Gastrocnemius medialis (tissue), 4 donors: ENCODE measurements at regions not wholly inside any gene's neighbourhood (a gene's known extent, or its start where the extent isn't known, plus 50 kb on each side); places are given as distances from the start of the nearest gene placed in this dataset.

Source experiments
- ATAC-seq, 2 donors: fragments of 150-250 bp; one replicate each; pipeline ENCODE4 v1.9.1; 2016
- DNase-seq, 2 donors: peaks; one replicate each; pipeline ENCODE4 v3.0.0-alpha.2; 2019
- H3K27ac ChIP-seq, 4 donors: fragments of 200-600 bp; sonication (generic); 1 replicate in 1 of 4; 2 replicates in 3 of 4; pipeline ENCODE4 v1.5.1; 2016 to 2018; ENCODE audit warnings: mild to moderate bottlenecking in 2 of 4, moderate library complexity in 1 of 4
- H3K27me3 ChIP-seq, 3 donors: fragments of 200-600 bp; sonication (generic) in 2 of 3; 1 replicate in 1 of 3; 2 replicates in 2 of 3; pipeline versions ENCODE4 v1.5.1 to v1.6.0; 2016 to 2019; ENCODE audit warnings: mild to moderate bottlenecking in 1 of 3, moderate library complexity in 1 of 3
- H3K36me3 ChIP-seq, 2 donors: fragments of 200-600 bp; sonication (generic) in 1 of 2; one replicate each; pipeline ENCODE4 v1.5.1; 2017 to 2018
- H3K4me1 ChIP-seq, 2 donors: fragments of 200-600 bp; sonication (generic) in 1 of 2; one replicate each; pipeline ENCODE4 v1.5.1; 2016 to 2017; ENCODE audit warnings: mild to moderate bottlenecking in 2 of 2
- H3K4me3 ChIP-seq, 4 donors: fragments of 200-600 bp; sonication (generic) in 3 of 4; 1 replicate in 1 of 4; 2 replicates in 3 of 4; pipeline ENCODE4 v1.5.1; 2016 to 2019; ENCODE audit warnings: mild to moderate bottlenecking in 2 of 4
- H3K9me3 ChIP-seq, 3 donors: fragments of 200-600 bp; sonication (generic) in 2 of 3; 1 replicate in 1 of 3; 2 replicates in 2 of 3; pipeline ENCODE4 v1.5.1; 2016 to 2019
- POLR2A ChIP-seq, 2 donors: fragments of 450-650 bp; IDR thresholded peaks; one replicate each; pipeline ENCODE4 v1.6.1; 2017; ENCODE audit warnings: antibody characterized with exemption in 2 of 2, mild to moderate bottlenecking in 2 of 2, moderate library complexity in 2 of 2
- in situ Hi-C, 4 donors: fragments of 200-750 bp; cut with MboI; loops; one replicate each; pipeline versions ENCODE4 v1.15.0 to v1.8.0; 2017; ENCODE audit warnings: low sequenced_read_pairs in 4 of 4
- intact Hi-C: fragments of 100-400 bp; cut with DNase I; formaldehyde crosslinking; loops from one replicate; pipeline ENCODE4 v1.15.1; 2023; ENCODE audit warnings: low total_unique reads
- TF ChIP-seq, protein P1 (sequence below), 5 experiments: fragments of 450-650 bp in 3 of 5; fragments of 200-600 bp in 2 of 5; sonication (generic) in 2 of 5; IDR thresholded peaks in 4 of 5; conservative IDR thresholded peaks in 1 of 5; 1 replicate in 4 of 5; 2 replicates in 1 of 5; pipeline ENCODE4 v1.5.1; 2016 to 2019; ENCODE audit warnings: antibody characterized with exemption in 5 of 5, mild to moderate bottlenecking in 3 of 5, moderate library complexity in 3 of 5

DNA sequence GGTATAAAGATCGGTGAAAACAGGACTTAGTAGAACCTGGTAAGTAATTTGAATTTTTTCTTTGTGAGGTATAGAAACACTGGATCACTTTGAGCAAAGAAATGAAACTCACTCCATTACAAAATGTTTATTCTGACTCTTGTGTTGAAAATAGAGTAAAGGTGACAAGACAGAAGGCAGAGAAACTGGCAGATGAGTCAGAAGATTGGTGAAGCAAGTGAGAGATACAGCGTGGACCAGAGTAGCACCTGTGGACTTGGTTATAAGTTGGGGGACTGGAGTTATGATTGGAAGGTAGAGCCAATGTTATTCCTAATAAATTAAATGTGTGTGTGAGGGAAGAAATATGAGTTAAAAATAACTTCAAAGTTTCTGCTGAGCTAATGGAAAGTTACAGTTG, 620.9 kb downstream of the ZWINT start:
- DNase-seq (no peak), ATAC-seq (no peak)
- H3K27ac ChIP-seq = no peak overlapping the region
- no peaks in the 10 kb centered on the region for H3K27me3 ChIP-seq
- TF ChIP-seq, protein P1, sequence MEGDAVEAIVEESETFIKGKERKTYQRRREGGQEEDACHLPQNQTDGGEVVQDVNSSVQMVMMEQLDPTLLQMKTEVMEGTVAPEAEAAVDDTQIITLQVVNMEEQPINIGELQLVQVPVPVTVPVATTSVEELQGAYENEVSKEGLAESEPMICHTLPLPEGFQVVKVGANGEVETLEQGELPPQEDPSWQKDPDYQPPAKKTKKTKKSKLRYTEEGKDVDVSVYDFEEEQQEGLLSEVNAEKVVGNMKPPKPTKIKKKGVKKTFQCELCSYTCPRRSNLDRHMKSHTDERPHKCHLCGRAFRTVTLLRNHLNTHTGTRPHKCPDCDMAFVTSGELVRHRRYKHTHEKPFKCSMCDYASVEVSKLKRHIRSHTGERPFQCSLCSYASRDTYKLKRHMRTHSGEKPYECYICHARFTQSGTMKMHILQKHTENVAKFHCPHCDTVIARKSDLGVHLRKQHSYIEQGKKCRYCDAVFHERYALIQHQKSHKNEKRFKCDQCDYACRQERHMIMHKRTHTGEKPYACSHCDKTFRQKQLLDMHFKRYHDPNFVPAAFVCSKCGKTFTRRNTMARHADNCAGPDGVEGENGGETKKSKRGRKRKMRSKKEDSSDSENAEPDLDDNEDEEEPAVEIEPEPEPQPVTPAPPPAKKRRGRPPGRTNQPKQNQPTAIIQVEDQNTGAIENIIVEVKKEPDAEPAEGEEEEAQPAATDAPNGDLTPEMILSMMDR (IDR thresholded peaks at IDR 0.05 in 4 of 5, conservative IDR thresholded peaks at IDR 0.05 in 1 of 5) = no peak
- no peak for TF ChIP-seq POLR2A (IDR thresholded peaks at IDR 0.05)
- H3K4me1 ChIP-seq = no peaks in the 10 kb centered on the region
- no peaks in the 10 kb centered on the region for H3K9me3 ChIP-seq
- H3K36me3 ChIP-seq = no peaks in the 10 kb centered on the region
- intact Hi-C loops (no loop called here), in situ Hi-C loops (no loop called here)
- H3K4me3 ChIP-seq = no peak overlapping the region

DNA sequence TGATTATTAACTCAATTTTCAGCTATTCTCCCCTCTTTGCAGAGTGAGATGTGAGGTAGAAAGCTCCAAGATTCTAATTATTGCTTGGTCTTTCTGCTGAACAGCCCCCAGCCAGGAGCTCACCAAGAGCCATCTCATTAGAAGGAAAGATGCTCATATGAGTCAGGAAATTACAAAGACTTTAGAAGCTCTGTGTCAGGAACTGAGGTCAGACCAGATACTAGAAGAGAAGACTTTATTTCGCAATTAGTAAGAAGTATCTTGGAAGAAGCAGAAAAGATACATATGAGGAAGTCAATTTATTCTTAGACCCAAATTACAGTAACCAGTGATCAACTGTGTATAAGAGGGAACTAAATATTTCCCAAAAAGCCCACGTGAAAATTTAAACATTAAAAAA, 626.9 kb downstream of the ZWINT start:
- Histone ChIP-seq H3K4me1 (no peaks in the 10 kb centered on the region), H3K27ac (no peak overlapping the region), H3K9me3 (no peaks in the 10 kb centered on the region), H3K27me3 (no peaks in the 10 kb centered on the region), H3K36me3 (no peaks in the 10 kb centered on the region), H3K4me3 (no peak overlapping the region)
- in situ Hi-C loops (no loop called here), intact Hi-C loops (no loop called here)
- DNase-seq (no peak), ATAC-seq (no peak)
- TF ChIP-seq POLR2A (IDR thresholded peaks at IDR 0.05) = no peak
- TF ChIP-seq, protein P1 (IDR thresholded peaks at IDR 0.05 in 4 of 5, conservative IDR thresholded peaks at IDR 0.05 in 1 of 5) = no peak

DNA sequence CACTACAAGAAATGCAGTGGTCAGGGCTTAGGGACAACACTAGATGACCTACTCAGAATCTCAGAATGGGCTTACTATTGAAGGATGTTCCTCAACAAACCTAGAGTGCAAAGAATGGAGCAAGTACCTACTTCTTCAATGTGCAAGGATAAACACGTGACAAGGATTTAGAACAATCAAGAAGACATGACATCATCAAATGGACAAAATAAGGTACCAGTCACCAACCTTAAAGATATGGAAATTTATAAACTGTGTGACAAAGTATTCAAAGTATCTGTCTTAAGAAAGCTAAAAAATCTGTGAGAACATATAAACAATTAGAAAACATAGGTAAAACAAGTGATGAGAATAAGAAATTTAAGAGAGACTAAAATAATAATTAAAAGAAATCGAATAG, 656.1 kb downstream of the ZWINT start:
- Histone ChIP-seq H3K27ac (no peak overlapping the region), H3K27me3 (no peaks in the 10 kb centered on the region), H3K9me3 (no peaks in the 10 kb centered on the region), H3K4me3 (no peak overlapping the region), H3K36me3 (no peaks in the 10 kb centered on the region), H3K4me1 (no peaks in the 10 kb centered on the region)
- in situ Hi-C loops (no loop called here), intact Hi-C loops (no loop called here)
- DNase-seq (no peak), ATAC-seq (no peak)
- no peak for TF ChIP-seq POLR2A (IDR thresholded peaks at IDR 0.05)
- TF ChIP-seq, protein P1 (IDR thresholded peaks at IDR 0.05 in 4 of 5, conservative IDR thresholded peaks at IDR 0.05 in 1 of 5) = no peak

DNA sequence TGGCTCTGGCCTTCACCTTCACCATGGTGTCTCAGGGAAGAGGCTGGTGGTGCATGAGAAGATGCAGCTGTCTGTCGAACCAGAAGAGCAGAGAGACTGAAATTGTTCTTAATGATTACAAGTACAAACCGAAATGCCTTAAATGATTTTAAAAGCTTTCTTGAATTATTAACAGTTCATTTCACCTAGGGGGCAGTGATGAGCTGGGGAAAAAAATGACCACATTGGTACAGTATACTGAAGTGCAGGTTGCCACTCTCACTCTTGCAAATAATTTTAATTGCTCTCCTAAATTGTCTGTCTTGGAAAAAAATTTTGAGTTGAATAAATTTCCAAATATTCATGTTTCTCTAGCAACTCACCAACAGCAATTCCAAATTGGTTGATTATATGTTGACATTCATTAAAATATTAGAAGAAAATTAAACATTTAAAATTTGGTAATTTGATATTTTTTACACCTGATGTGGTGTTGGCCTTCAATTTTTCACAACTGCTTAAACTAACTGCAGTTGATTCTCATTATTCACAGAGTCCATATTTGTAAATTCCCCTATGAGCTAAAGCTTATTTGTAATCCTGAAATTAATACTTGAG, 692.6 kb downstream of the ZWINT start:
- Histone ChIP-seq H3K4me1 (no peaks in the 10 kb centered on the region), H3K27me3 (no peaks in the 10 kb centered on the region), H3K27ac (no peak overlapping the region), H3K36me3 (no peaks in the 10 kb centered on the region), H3K4me3 (no peak overlapping the region), H3K9me3 (no peaks in the 10 kb centered on the region)
- intact Hi-C loops (no loop called here), in situ Hi-C loops (no loop called here)
- no peak for TF ChIP-seq POLR2A (IDR thresholded peaks at IDR 0.05)
- TF ChIP-seq, protein P1 (IDR thresholded peaks at IDR 0.05 in 4 of 5, conservative IDR thresholded peaks at IDR 0.05 in 1 of 5) = no peak
- ATAC-seq = no peak
- no peak for DNase-seq

DNA sequence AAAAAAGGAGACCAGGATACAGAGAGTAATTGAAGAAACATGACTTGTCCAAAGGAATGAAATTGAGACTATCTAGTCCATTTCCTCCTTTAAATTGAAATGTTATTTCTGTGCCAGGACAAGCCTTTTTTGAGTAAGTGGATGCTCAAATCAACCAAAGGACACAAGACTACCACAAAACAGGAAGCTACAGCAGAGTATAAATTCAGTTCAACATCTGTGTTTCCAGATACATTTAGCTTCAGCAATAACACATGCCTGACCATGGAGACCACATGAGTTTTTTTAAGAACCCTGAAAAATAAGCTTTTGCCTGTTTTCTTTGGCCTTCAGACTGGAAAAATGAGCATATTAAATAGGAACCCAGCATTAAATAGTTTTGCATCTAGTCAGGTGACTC, 707.5 kb downstream of the ZWINT start:
- H3K4me1 ChIP-seq = no peaks in the 10 kb centered on the region
- intact Hi-C loops (no loop called here), in situ Hi-C loops (no loop called here)
- no peaks in the 10 kb centered on the region for H3K36me3 ChIP-seq
- no peak for TF ChIP-seq POLR2A (IDR thresholded peaks at IDR 0.05)
- TF ChIP-seq, protein P1 (IDR thresholded peaks at IDR 0.05 in 4 of 5, conservative IDR thresholded peaks at IDR 0.05 in 1 of 5) = no peak
- no peak overlapping the region for H3K4me3 ChIP-seq
- H3K27me3 ChIP-seq = no peaks in the 10 kb centered on the region
- no peaks in the 10 kb centered on the region for H3K9me3 ChIP-seq
- no peak for ATAC-seq
- DNase-seq = no peak
- H3K27ac ChIP-seq = no peak overlapping the region
